AG04450 (cell line): ENCODE measurements at regions not wholly inside any gene's neighbourhood (a gene's known extent, or its start where the extent isn't known, plus 50 kb on each side); places are given as distances from the start of the nearest gene placed in this dataset.

Experiments used
- CTCF ChIA-PET: fragments of 300-600, 350-600 bp; formaldehyde crosslinking; extraction: SDS; loops from one replicate; lab custom pipeline; 2022; ENCODE audit warnings: antibody characterized with exemption, inconsistent platforms; lab: Charles Lee
- POLR2A ChIA-PET: fragments of 350-600 bp; formaldehyde crosslinking; extraction: SDS; loops from one replicate; lab custom pipeline; 2021; ENCODE audit warnings: antibody characterized with exemption, inconsistent platforms; lab: Yijun Ruan, JAX
- DNase-seq: peaks from one replicate; pipeline ENCODE4 v3.0.0-alpha.2; 2011; ENCODE audit warnings: low read depth, low spot score
- H3K27ac ChIP-seq: one replicate; pipeline ENCODE4 v1.5.1; 2012; ENCODE audit warnings: low read depth, low read length, control low read depth
- H3K27me3 ChIP-seq: one replicate; pipeline ENCODE4 v1.6.0; 2012; ENCODE audit warnings: low read length; ENCODE audit not compliant: control insufficient read depth, insufficient read depth
- H3K4me3 ChIP-seq: 2 replicates; pipeline ENCODE4 v1.5.1; 2011; ENCODE audit warnings: mild to moderate bottlenecking, low read depth, low read length, control low read depth
- H3K9me3 ChIP-seq: 2 replicates; pipeline ENCODE4 v1.5.1; 2012; ENCODE audit warnings: low read length; ENCODE audit not compliant: control insufficient read depth, insufficient read depth
- TF ChIP-seq, protein P1 (sequence below): IDR thresholded peaks from 2 replicates; pipeline ENCODE4 v1.5.1; 2011; ENCODE audit warnings: low read depth, low read length, control low read depth, inconsistent platforms

DNA sequence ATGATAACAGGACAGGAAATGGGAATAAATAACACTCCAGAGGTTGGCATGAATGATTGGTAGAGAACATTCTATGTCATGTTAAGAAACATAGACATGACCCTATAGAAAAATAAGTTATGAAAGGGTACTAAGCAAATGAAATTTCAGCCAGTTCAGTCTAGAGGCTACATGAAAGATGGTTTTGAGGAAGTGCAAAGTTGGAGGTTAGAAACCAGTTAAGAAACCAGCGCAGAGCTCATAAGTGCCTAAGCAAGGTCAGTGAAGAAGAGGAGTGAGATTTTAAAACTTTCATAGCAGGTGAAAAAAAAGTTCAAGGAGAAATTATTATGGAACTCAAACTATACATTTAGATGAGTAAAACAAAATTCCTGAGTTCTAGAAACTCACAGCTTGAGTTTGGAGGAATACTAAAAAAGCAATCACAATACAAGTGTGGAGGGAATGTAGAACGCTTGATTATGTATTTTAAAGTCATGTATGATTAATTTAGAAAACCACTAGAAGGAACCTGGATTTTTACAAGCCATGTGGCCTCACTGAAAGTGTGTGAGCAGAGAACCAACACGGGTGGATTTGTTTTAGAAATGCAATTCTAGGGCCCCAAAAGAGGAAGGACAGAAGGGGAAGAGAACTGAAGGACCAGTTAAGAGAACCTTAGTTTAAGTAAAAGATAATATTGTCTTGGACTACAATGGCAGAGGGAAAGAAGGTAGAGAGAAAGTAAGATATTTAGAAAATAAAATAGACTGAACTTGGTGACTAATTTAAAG, 162.4 kb downstream of the PCDH20 start:
- CTCF ChIA-PET, result no interaction called here
- Histone ChIP-seq H3K4me3 (no peak overlapping the region), H3K9me3 (no peaks in the 10 kb centered on the region), H3K27me3 (no peaks in the 10 kb centered on the region), H3K27ac (no peak overlapping the region)
- no peak for DNase-seq
- POLR2A ChIA-PET, result no interaction called here
- TF ChIP-seq, protein P1, sequence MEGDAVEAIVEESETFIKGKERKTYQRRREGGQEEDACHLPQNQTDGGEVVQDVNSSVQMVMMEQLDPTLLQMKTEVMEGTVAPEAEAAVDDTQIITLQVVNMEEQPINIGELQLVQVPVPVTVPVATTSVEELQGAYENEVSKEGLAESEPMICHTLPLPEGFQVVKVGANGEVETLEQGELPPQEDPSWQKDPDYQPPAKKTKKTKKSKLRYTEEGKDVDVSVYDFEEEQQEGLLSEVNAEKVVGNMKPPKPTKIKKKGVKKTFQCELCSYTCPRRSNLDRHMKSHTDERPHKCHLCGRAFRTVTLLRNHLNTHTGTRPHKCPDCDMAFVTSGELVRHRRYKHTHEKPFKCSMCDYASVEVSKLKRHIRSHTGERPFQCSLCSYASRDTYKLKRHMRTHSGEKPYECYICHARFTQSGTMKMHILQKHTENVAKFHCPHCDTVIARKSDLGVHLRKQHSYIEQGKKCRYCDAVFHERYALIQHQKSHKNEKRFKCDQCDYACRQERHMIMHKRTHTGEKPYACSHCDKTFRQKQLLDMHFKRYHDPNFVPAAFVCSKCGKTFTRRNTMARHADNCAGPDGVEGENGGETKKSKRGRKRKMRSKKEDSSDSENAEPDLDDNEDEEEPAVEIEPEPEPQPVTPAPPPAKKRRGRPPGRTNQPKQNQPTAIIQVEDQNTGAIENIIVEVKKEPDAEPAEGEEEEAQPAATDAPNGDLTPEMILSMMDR, result no peak

DNA sequence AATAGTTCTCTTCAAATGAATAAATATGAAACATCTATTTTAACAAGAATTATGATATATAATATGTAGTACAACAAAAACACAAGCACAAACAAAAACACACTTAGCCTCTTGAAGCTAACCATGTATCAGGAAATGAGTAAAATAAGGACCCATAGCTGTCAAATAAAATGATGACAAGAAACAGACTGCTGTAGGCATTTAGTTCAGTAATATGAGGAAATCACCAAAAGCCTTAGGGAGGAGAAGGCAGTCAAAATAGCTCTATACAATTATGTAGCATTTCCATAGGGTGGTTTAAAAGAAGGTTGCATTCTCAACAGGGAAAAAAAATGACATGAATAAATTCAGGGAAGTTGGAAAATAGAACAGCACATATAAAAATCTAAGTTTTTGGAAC, 163.4 kb downstream of the PCDH20 start:
- H3K27ac ChIP-seq, result no peak overlapping the region
- no peak for DNase-seq
- CTCF ChIA-PET, result interaction anchor here (0.6 kb wide), 1 partner anchor 12 kb away, joined by 3 read pairs; no protein-coding TSS in a partner anchor
- TF ChIP-seq, protein P1, result no peak
- H3K9me3 ChIP-seq, result peaks cover 6% of the 10 kb centered on the region
- H3K4me3 ChIP-seq, result no peak overlapping the region
- POLR2A ChIA-PET, result no interaction called here
- H3K27me3 ChIP-seq, result no peaks in the 10 kb centered on the region

DNA sequence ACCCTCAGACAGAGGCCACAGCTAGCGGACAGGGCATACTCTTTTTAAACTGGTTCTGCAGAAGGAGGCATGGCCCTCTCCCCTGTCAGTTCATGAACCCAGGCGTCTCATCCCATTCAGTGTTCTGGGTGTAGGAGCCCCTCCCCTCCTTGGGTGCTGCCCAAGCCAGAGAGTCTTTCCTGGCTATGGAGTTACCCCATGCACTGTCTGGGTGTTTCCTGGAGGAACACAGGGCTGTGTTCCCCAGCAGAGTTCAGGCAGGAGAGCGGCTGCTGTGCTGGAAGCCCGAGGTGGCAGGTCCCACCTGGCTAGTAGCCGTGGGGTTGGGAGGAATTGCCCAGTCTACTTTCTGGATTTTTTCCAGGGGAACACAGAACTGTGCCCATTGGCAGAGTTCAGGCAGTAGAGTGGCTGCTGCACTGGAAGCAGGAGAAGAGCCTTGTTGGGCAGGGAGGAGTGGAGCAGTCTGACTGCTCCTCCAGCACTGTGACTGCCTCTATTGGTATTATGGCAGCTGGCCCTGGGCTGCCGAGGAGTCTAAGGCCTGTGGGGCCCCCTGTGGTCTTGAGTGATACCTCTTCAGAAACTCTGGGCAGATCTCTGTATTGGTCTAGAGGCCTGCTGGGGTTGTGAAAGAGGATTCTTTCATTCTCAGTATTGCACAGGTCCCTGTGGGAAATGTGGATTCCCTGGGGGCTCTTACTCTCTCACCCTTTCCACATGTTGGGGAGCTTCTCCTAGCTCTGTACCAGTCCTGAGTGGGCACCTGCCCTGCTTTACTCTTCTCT, 168.3 kb downstream of the PCDH20 start:
- H3K27ac ChIP-seq, result no peak overlapping the region
- H3K9me3 ChIP-seq, result peaks cover 9% of the 10 kb centered on the region
- DNase-seq, result no peak
- POLR2A ChIA-PET, result no interaction called here
- CTCF ChIA-PET, result no interaction called here
- H3K4me3 ChIP-seq, result no peak overlapping the region
- TF ChIP-seq, protein P1, result no peak
- no peaks in the 10 kb centered on the region for H3K27me3 ChIP-seq

DNA sequence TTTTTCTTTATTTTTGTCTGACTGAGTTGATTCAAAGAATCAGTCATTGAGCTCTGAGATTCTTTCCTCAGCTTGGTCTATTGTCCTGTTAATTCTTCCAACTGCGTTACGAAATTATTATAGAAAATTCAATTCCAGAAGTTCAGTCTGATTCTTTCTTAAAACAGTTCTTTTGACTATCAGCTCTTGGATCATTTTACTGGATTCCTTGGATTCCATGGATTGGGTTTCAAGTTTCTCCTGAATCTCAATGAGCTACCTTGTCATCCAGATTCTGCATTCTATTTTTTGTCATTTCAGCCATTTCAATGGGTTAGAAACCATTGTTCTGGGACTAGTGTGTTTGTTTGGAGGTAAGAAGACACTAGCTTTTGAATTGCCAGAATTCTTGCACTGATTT, 169.3 kb downstream of the PCDH20 start:
- Histone ChIP-seq H3K27ac (no peak overlapping the region), H3K9me3 (peaks cover 9% of the 10 kb centered on the region), H3K27me3 (no peaks in the 10 kb centered on the region), H3K4me3 (no peak overlapping the region)
- TF ChIP-seq, protein P1, result no peak
- ChIA-PET POLR2A (no interaction called here), CTCF (no interaction called here)
- no peak for DNase-seq

DNA sequence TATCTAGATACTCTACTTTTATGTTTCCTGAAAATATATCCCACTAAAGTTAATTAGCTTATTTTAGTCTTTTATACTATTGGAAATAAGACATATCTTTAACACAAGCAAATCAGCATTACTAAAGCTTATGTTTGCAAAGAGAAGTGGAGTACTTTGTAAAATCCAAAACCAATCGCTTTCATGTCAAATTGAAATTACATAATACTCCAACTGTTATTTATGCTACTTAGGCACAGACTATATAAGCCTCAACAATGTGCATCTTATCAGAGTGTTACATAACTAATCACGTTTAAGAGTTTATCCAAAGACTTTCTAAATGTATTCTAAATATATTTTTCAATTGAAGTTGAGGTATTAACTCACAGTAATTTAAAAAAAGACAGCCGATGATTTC, 200.0 kb downstream of the PCDH20 start:
- CTCF ChIA-PET, result no interaction called here
- Histone ChIP-seq H3K9me3 (no peaks in the 10 kb centered on the region), H3K4me3 (no peak overlapping the region), H3K27me3 (no peaks in the 10 kb centered on the region), H3K27ac (no peak overlapping the region)
- TF ChIP-seq, protein P1, result no peak
- POLR2A ChIA-PET, result no interaction called here
- DNase-seq, result no peak
